H1 (cell line): ENCODE measurements at regions not wholly inside any gene's neighbourhood (a gene's known extent, or its start where the extent isn't known, plus 50 kb on each side); places are given as distances from the start of the nearest gene placed in this dataset.
A peak's percentile ranks its signal among the peaks of the same experiment; 100 is the strongest.

Experiments
- CTCF ChIA-PET: fragments of 300-600 bp; sonication (Branson Sonifier 250); formaldehyde crosslinking; loops from one replicate; lab custom pipeline; 2021; ENCODE audit not compliant: partially characterized antibody; lab: Charles Lee
- POLR2A ChIA-PET: fragments of 300-600 bp; sonication (Branson Sonifier 250); formaldehyde crosslinking; loops from one replicate; lab custom pipeline; 2021; ENCODE audit warnings: inconsistent platforms; ENCODE audit not compliant: partially characterized antibody; lab: Charles Lee
- DNase-seq, 2 experiments: peaks; one replicate each; pipeline versions ENCODE4 v3.0.0 to v3.0.0-alpha.2; 2010 to 2022; ENCODE audit warnings: low spot score in 2 of 2, low read depth in 1 of 2, mixed read lengths in 1 of 2
- FAIRE-seq: peaks from 2 replicates; lab custom pipeline; 2011; peaks lifted over from hg19 to GRCh38; lab: Jason Lieb, UNC
- H2AFZ ChIP-seq: 2 replicates; pipeline ENCODE4 v1.8.1; 2012; ENCODE audit warnings: low read length, inconsistent platforms
- H2AK5ac ChIP-seq: 2 replicates; pipeline ENCODE4 v1.6.1; 2013; ENCODE audit warnings: low read depth, low read length
- H2BK120ac ChIP-seq: replicated peaks from 2 replicates; pipeline ENCODE3; 2013; ENCODE audit warnings: low read depth, low read length, inconsistent platforms
- H2BK12ac ChIP-seq: 2 replicates; pipeline ENCODE4 v1.6.1; 2013; ENCODE audit warnings: low read depth, low read length
- H2BK15ac ChIP-seq: 2 replicates; pipeline ENCODE4 v1.6.1; 2013; ENCODE audit warnings: low read length
- H2BK20ac ChIP-seq: 2 replicates; pipeline ENCODE4 v1.6.1; 2013; ENCODE audit warnings: low read length
- H2BK5ac ChIP-seq: 2 replicates; pipeline ENCODE4 v1.6.1; 2013; ENCODE audit warnings: low read depth, low read length
- H3K14ac ChIP-seq: 2 replicates; pipeline ENCODE4 v1.6.1; 2013; ENCODE audit warnings: inconsistent platforms; ENCODE audit not compliant: insufficient read length
- H3K18ac ChIP-seq: 2 replicates; pipeline ENCODE4 v1.6.1; 2013; ENCODE audit warnings: low read length; ENCODE audit errors: extremely low read depth
- H3K23ac ChIP-seq: 2 replicates; pipeline ENCODE4 v1.6.1; 2013; ENCODE audit warnings: inconsistent platforms; ENCODE audit not compliant: insufficient read length
- H3K23me2 ChIP-seq: 2 replicates; pipeline ENCODE4 v1.6.1; 2013; ENCODE audit warnings: low read depth, low read length
- H3K27ac ChIP-seq: 2 replicates; pipeline ENCODE4 v1.6.1; 2011; ENCODE audit warnings: low read depth, low read length, inconsistent platforms
- H3K27me3 ChIP-seq, 4 experiments: replicated peaks in 1 of 4; 1 replicate in 1 of 4; 2 replicates in 3 of 4; pipeline versions ENCODE4 v1.6.1 to v1.8.1; 2011 to 2013; ENCODE audit warnings: low read length in 3 of 4, mild to moderate bottlenecking in 3 of 4, inconsistent platforms in 2 of 4, mixed read lengths in 2 of 4, moderate library complexity in 1 of 4; ENCODE audit not compliant: control insufficient read depth in 3 of 4, insufficient read depth in 3 of 4; ENCODE audit errors: extremely low read depth in 1 of 4
- H3K36me3 ChIP-seq, 4 experiments: 2 replicates each; pipeline versions ENCODE4 v1.6.1 to v1.8.1; 2011 to 2013; ENCODE audit warnings: mild to moderate bottlenecking in 4 of 4, low read length in 3 of 4, moderate library complexity in 2 of 4, control low read depth in 1 of 4, inconsistent platforms in 1 of 4; ENCODE audit not compliant: insufficient read depth in 4 of 4, control insufficient read depth in 2 of 4
- H3K4ac ChIP-seq: replicated peaks from 2 replicates; pipeline ENCODE3; 2013; ENCODE audit warnings: low read length, low read depth, mixed read lengths, inconsistent platforms; ENCODE audit not compliant: insufficient read length
- H3K4me1 ChIP-seq, 4 experiments: replicated peaks in 1 of 4; 1 replicate in 1 of 4; 2 replicates in 3 of 4; pipeline versions ENCODE4 v1.6.1 to v1.8.1; 2011 to 2013; ENCODE audit warnings: low read length in 3 of 4, inconsistent platforms in 2 of 4, mixed read lengths in 1 of 4; ENCODE audit not compliant: insufficient read depth in 4 of 4, control insufficient read depth in 3 of 4
- H3K4me2 ChIP-seq, 2 experiments: 2 replicates each; pipeline versions ENCODE4 v1.6.1 to v1.8.1; 2011 to 2013; ENCODE audit warnings: low read depth in 2 of 2, low read length in 2 of 2, control low read depth in 1 of 2, inconsistent platforms in 1 of 2, mild to moderate bottlenecking in 1 of 2; ENCODE audit not compliant: insufficient read depth in 1 of 2
- H3K4me3 ChIP-seq, 4 experiments: fragments of 200-600, 300-600 bp in 1 of 4; sonication (generic), shearing (Covaris generic), sonication (Bioruptor Twin) in 1 of 4; 2 replicates each; pipeline versions ENCODE4 v1.5.1 to v1.8.1; 2011 to 2016; ENCODE audit warnings: low read length in 4 of 4, low read depth in 3 of 4, control low read depth in 2 of 4, inconsistent platforms in 2 of 4, mild to moderate bottlenecking in 2 of 4, mixed read lengths in 1 of 4, moderate library complexity in 1 of 4; ENCODE audit not compliant: insufficient read depth in 2 of 4; ENCODE audit errors: extremely low read depth in 1 of 4
- H3K56ac ChIP-seq: replicated peaks from 2 replicates; pipeline ENCODE3; 2013; ENCODE audit warnings: low read depth, mild to moderate bottlenecking, mixed read lengths, low read length, inconsistent platforms; ENCODE audit not compliant: insufficient read length
- H3K79me1 ChIP-seq: 2 replicates; pipeline ENCODE4 v1.6.1; 2013; ENCODE audit warnings: low read depth, low read length, control low read depth
- H3K79me2 ChIP-seq, 2 experiments: 2 replicates each; pipeline versions ENCODE4 v1.6.1 to v1.8.1; 2012 to 2013; ENCODE audit warnings: low read length in 2 of 2, mild to moderate bottlenecking in 2 of 2, inconsistent platforms in 1 of 2; ENCODE audit not compliant: insufficient read depth in 2 of 2, control insufficient read depth in 1 of 2
- H3K9ac ChIP-seq, 4 experiments: replicated peaks in 1 of 4; 1 replicate in 1 of 4; 2 replicates in 3 of 4; pipeline versions ENCODE4 v1.6.1 to v1.8.1; 2011 to 2013; ENCODE audit warnings: low read depth in 3 of 4, low read length in 3 of 4, control low read depth in 2 of 4, mild to moderate bottlenecking in 2 of 4, moderate library complexity in 2 of 4, inconsistent platforms in 1 of 4; ENCODE audit errors: extremely low read depth in 1 of 4
- H3K9me3 ChIP-seq, 2 experiments: 2 replicates each; pipeline versions ENCODE4 v1.6.1 to v1.8.1; 2012 to 2013; ENCODE audit warnings: mild to moderate bottlenecking in 2 of 2, moderate library complexity in 2 of 2, control low read depth in 1 of 2, inconsistent platforms in 1 of 2, low read depth in 1 of 2, low read length in 1 of 2, mixed read lengths in 1 of 2; ENCODE audit not compliant: insufficient read depth in 2 of 2
- H4K20me1 ChIP-seq, 2 experiments: replicated peaks in 1 of 2; 2 replicates each; pipeline versions ENCODE3 to v1.8.1; 2011 to 2013; ENCODE audit warnings: inconsistent platforms in 2 of 2, low read length in 2 of 2, mild to moderate bottlenecking in 1 of 2; ENCODE audit not compliant: insufficient read depth in 2 of 2, control insufficient read depth in 1 of 2
- H4K5ac ChIP-seq: 2 replicates; pipeline ENCODE4 v1.6.1; 2013; ENCODE audit warnings: low read length, low read depth, mixed read lengths, inconsistent platforms; ENCODE audit not compliant: insufficient read length
- H4K8ac ChIP-seq: 2 replicates; pipeline ENCODE4 v1.8.0; 2013; ENCODE audit warnings: mild to moderate bottlenecking, moderate library complexity, low read length, inconsistent platforms; ENCODE audit not compliant: insufficient read depth; ENCODE audit errors: extremely low read depth
- H4K91ac ChIP-seq: replicated peaks from 2 replicates; pipeline ENCODE3; 2013; ENCODE audit warnings: low read length, mixed read lengths, inconsistent platforms; ENCODE audit not compliant: insufficient read length
- CBX8 ChIP-seq: fragments of 300-800, 300-1000 bp; sonication (generic); IDR thresholded peaks from 2 replicates; pipeline ENCODE4 v1.7.1; 2016; ENCODE audit warnings: low read depth, low read length, borderline replicate concordance
- EP300 ChIP-seq, 2 experiments: IDR thresholded peaks; 1 replicate in 1 of 2; 2 replicates in 1 of 2; pipeline ENCODE4 v1.6.1; 2011 to 2012; ENCODE audit warnings: low read depth in 2 of 2, low read length in 2 of 2, mild to moderate bottlenecking in 2 of 2, borderline replicate concordance in 1 of 2, inconsistent platforms in 1 of 2, moderate library complexity in 1 of 2
- HDAC2 ChIP-seq, 2 experiments: fragments of 300-600 bp in 1 of 2; sonication (generic) in 1 of 2; IDR thresholded peaks; 2 replicates each; pipeline ENCODE4 v1.6.1; 2011 to 2012; ENCODE audit warnings: low read depth in 2 of 2, low read length in 2 of 2, mild to moderate bottlenecking in 2 of 2, moderate library complexity in 2 of 2, borderline replicate concordance in 1 of 2, inconsistent platforms in 1 of 2
- KDM1A ChIP-seq: fragments of 200-600, 300-600 bp; sonication (generic); IDR thresholded peaks from 2 replicates; pipeline ENCODE4 v1.7.1; 2016; ENCODE audit warnings: mild to moderate bottlenecking, low read length, borderline replicate concordance
- KDM5A ChIP-seq: fragments of 200-600 bp; IDR thresholded peaks from 2 replicates; pipeline ENCODE4 v1.7.1; 2012; ENCODE audit warnings: mild to moderate bottlenecking, low read length, inconsistent platforms, mixed read lengths
- NRF1 ChIP-seq: IDR thresholded peaks from 2 replicates; pipeline ENCODE4 v1.6.1; 2011; ENCODE audit warnings: mild to moderate bottlenecking, low read depth, low read length, improper control_type of control experiment
- POLR2A ChIP-seq, 2 experiments: IDR thresholded peaks; 1 replicate in 1 of 2; 2 replicates in 1 of 2; pipeline ENCODE4 v1.6.1; 2011; ENCODE audit warnings: low read depth in 2 of 2, low read length in 2 of 2, mild to moderate bottlenecking in 2 of 2; ENCODE audit errors: control extremely low read depth in 1 of 2
- RNF2 ChIP-seq: fragments of 200-900, 300-1000 bp; sonication (generic); IDR thresholded peaks from 2 replicates; pipeline ENCODE4 v1.7.1; 2016; ENCODE audit warnings: borderline replicate concordance, low read depth, mild to moderate bottlenecking, antibody characterized with exemption, low read length; ENCODE audit not compliant: poor library complexity, severe bottlenecking; ENCODE audit errors: missing control alignments
- RXRA ChIP-seq: IDR thresholded peaks from 2 replicates; pipeline ENCODE4 v1.6.1; 2011; ENCODE audit warnings: low read depth, mild to moderate bottlenecking, low read length, moderate library complexity; ENCODE audit not compliant: insufficient read depth
- SIRT6 ChIP-seq: IDR thresholded peaks from one replicate; pipeline ENCODE4 v1.7.1; 2012; ENCODE audit warnings: low read length, inconsistent platforms
- SP1 ChIP-seq: IDR thresholded peaks from 2 replicates; pipeline ENCODE4 v1.6.1; 2011; ENCODE audit warnings: low read depth, low read length
- TBP ChIP-seq: IDR thresholded peaks from 2 replicates; pipeline ENCODE4 v1.6.1; 2011; ENCODE audit warnings: low read depth, low read length, improper control_type of control experiment
- YY1 ChIP-seq: IDR thresholded peaks from 2 replicates; pipeline ENCODE4 v1.6.1; 2011; ENCODE audit warnings: low read depth, mild to moderate bottlenecking, low read length
- WGBS, 2 experiments: shearing (Covaris generic) in 1 of 2; methylation state at CpG; one replicate each; pipeline versions ENCODE4 v1.1.6 to v1.1.7; 2013 to 2015; ENCODE audit warnings: low lambda C conversion rate in 2 of 2, mixed read lengths in 2 of 2, inconsistent platforms in 1 of 2, low coverage in 1 of 2, missing lambda C conversion rate in 1 of 2; ENCODE audit not compliant: insufficient replicate concordance in 2 of 2, insufficient coverage in 1 of 2, insufficient read length in 1 of 2; ENCODE audit errors: extremely low coverage in 1 of 2, missing lambda C conversion rate in 1 of 2; 5-methylcytosine and 5-hydroxymethylcytosine counted together

DNA sequence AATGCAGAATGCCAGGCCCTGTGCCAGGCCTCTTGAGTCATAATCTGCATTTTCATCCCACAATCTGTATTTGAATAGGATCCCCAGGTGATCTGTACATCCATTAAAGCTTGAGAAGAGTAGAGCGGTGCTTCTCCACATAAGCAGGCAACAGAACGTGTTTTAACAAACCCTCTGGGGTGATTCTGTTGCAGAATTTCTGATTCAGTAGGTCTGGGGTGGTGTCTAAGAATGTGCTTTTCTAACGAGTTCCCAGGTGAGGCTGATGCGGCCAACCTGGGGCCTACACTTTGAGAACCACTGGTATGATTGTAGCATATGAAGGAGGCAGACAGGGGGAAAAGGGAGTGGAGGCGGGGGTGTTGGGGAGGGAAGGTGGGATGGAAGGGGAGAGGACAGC is 78.4 kb upstream of the POU3F1 start:
- Histone ChIP-seq H3K14ac (no peak overlapping the region), H3K27ac (no peak overlapping the region), H3K9me3 (no peaks in the 10 kb centered on the region), H3K4me2 (no peak overlapping the region), H3K18ac (no peak overlapping the region), H3K9ac (no peak overlapping the region), H4K20me1 (no peaks in the 10 kb centered on the region), H3K23me2 (no peaks in the 10 kb centered on the region), H2AK5ac (no peak overlapping the region), H3K4me3 (no peak overlapping the region), H3K79me2 (no peaks in the 10 kb centered on the region), H2AFZ (no peak overlapping the region), H2BK120ac (no peak overlapping the region), H2BK20ac (no peak overlapping the region), H3K4me1 (peaks cover 0 to 4% (median 3%) of the 10 kb centered on the region in 4 experiments; a peak in 4 of 7 replicates), H4K91ac (peak overlapping the region; percentile 12), H4K5ac (no peak overlapping the region), H2BK5ac (no peak overlapping the region), H3K36me3 (no peaks in the 10 kb centered on the region), H3K27me3 (no peaks in the 10 kb centered on the region; a peak in 1 of 7 replicates), H2BK12ac (no peak overlapping the region), H3K79me1 (no peaks in the 10 kb centered on the region), H3K56ac (no peak overlapping the region), H3K23ac (no peak overlapping the region), H2BK15ac (no peak overlapping the region), H3K4ac (no peak overlapping the region), H4K8ac (no peak overlapping the region)
- WGBS, 2 experiments = 51% methylated on average over 5 of the region's 5 CpGs; no CpG with 5 or more reads in 1 of the 2 experiments
- FAIRE-seq (no peak), DNase-seq (no peak)
- POLR2A ChIA-PET = no interaction called here
- CTCF ChIA-PET = interaction anchor here (0.8 to 1.3 kb wide), 2 partner anchors 12 to 85 kb away, joined by 3 to 4 read pairs; no protein-coding TSS in a partner anchor
- TF ChIP-seq HDAC2 (IDR thresholded peaks at IDR 0.05; ENCODE audit: borderline replicate concordance in 1 of 2, low read depth in 2 of 2, low read length in 2 of 2) = no peak
- no peak for TF ChIP-seq YY1
- TF ChIP-seq POLR2A (IDR thresholded peaks at IDR 0.05; ENCODE audit: control extremely low read depth in 1 of 2, low read depth in 2 of 2, low read length in 2 of 2) = no peak
- TF ChIP-seq KDM1A = no peak
- no peak for TF ChIP-seq CBX8
- no peak for TF ChIP-seq EP300 (IDR thresholded peaks at IDR 0.05; ENCODE audit: borderline replicate concordance in 1 of 2, low read depth in 2 of 2, low read length in 2 of 2)
- TF ChIP-seq SP1 = no peak
- TF ChIP-seq KDM5A = no peak
- TF ChIP-seq NRF1 = no peak
- TF ChIP-seq RXRA = no peak
- no peak for TF ChIP-seq TBP
- no peak for TF ChIP-seq SIRT6
- TF ChIP-seq RNF2 = no peak
